ENCODE measurements at regions not wholly inside any gene's neighbourhood (a gene's known extent, or its start where the extent isn't known, plus 50 kb on each side); places are given as distances from the start of the nearest gene placed in this dataset.

DNA sequence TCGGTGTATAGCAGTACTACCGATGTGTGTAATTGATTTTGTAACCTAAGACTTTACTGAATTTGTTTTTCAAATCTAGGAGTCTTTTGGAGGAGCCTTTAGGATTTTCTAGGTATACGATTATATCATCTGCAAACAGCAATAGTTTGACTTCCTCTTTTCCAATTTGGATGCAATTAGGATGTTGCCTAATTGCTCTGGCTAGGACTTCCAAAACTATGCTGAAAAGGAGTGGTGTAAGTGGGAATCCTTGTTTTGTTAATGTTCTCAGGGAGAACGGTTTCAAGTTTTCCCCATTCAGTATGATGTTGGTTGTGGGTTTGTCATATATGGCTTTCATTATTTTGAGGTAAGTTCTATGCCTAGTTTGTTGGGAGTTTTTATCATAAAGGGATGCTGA is 171.6 kb upstream of the PDE3A start:
- TF ChIP-seq EZH2phosphoT487 (IDR thresholded peaks at IDR 0.05; ENCODE audit: low read length) (no peak), EZH2 (optimal IDR thresholded peaks at IDR 0.05; ENCODE audit: low read depth, low read length) (no peak)
- TF ChIP-seq, protein P1, sequence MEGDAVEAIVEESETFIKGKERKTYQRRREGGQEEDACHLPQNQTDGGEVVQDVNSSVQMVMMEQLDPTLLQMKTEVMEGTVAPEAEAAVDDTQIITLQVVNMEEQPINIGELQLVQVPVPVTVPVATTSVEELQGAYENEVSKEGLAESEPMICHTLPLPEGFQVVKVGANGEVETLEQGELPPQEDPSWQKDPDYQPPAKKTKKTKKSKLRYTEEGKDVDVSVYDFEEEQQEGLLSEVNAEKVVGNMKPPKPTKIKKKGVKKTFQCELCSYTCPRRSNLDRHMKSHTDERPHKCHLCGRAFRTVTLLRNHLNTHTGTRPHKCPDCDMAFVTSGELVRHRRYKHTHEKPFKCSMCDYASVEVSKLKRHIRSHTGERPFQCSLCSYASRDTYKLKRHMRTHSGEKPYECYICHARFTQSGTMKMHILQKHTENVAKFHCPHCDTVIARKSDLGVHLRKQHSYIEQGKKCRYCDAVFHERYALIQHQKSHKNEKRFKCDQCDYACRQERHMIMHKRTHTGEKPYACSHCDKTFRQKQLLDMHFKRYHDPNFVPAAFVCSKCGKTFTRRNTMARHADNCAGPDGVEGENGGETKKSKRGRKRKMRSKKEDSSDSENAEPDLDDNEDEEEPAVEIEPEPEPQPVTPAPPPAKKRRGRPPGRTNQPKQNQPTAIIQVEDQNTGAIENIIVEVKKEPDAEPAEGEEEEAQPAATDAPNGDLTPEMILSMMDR (IDR thresholded peaks at IDR 0.05; ENCODE audit: low read length), result no peak
